ENCODE measurements at regions not wholly inside any gene's neighbourhood (a gene's known extent, or its start where the extent isn't known, plus 50 kb on each side); places are given as distances from the start of the nearest gene placed in this dataset.
A peak's percentile ranks its signal among the peaks of the same experiment; 100 is the strongest.

DNA sequence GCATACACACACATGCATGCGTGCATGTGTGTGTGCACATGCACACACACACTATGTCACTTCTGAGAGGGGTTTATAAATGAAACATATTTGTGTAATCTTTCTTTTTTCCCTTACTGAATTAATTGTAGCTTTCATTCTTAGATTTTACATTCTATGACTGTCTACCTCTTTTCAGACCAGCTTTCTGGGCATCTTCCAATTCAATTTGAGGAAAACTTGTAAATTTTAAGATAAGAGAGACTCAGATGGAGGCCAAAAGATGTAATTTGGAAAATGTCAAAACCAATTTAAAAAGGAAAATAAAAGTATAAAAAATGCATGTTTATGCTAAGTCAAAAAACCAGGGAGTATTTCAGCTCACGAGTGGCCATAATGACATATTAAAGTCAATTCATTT is 594.5 kb downstream of the OLFM4 start:
- DNase-seq (ENCODE audit: low read depth in 3 of 3, low spot score in 2 of 3): no peak

DNA sequence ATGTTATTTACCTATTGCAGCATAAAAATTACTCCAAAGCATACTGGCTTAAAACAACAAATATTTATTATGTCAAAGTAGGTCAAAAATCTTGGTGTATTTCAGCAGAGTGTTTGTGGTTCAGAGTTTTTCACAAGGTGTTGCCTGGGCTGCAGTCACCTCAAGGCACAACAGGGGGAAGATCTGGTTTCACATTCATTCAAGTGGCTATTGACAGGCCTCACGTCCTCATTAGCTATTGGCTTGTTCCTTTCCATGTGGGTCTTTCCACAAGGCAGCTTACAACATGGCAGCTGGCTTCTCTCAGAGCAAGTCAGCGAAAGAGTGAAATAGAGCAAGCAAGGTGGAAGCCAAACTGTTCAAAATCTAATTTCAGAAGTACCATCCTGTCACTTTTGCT is 602.9 kb downstream of the OLFM4 start:
- DNase-seq (ENCODE audit: low read depth in 3 of 3, low spot score in 2 of 3): no peak

DNA sequence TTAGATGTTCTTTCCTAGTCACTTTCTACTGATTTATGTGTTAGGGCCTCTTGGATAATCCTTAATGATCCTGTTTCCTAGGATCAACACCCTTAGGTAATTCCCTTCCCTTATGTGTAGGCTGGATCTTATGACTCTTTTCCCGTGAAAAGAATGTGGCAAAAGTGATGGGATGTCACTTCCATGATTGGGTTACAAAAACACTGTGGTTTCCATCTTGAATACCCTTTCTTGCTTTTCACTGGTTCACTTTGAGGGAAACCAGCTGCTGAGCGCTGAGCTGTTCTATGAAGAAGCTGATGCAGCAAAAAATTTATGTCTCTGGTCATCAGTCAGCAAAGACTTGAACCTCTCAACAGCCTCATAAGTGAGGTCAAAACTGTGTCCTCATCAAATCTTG is 609.4 kb downstream of the OLFM4 start:
- peak; percentile 16 to 29 (median 26) for DNase-seq (ENCODE audit: low read depth in 3 of 3, low spot score in 2 of 3)

DNA sequence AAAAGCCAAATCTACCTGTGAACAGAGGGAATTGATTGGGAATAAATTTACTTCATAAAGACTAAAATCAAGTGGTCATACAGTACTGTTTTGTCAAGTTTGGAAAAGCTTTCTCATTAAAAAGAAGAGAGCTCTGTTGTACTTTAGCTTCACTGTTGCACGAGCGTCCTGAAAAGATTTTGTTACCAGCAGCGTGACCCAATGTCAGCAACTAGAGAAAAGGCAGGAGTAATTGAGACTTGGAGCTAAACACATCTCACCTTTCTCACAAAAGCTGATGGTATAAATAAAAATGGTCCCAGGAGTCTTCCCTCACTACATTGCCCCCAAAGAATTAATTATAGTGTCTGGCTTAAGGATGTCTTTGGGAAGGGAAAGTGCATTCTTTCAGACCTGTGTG is 613.7 kb downstream of the OLFM4 start:
- peak in 1 of 3 donors; percentile 12 for DNase-seq (ENCODE audit: low read depth in 3 of 3, low spot score in 2 of 3)

DNA sequence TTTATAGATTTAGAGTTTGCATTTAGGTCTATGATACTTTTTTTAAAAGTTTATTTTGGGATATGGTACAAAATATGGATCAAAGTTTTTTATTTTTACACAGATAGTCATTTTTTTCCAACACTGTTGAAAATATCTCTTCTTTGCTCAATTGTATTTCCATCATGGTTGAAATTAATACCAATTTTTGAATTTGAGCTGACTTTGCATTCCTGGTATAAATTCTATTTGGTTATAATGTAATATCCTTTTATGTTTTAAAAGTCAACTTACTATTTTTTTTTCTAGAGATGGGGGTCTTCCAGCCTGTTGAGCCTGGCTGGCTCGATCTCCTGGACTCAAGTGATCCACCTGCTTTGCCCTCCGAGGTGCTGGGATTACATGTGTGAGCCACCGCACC is 620.1 kb downstream of the OLFM4 start:
- DNase-seq (ENCODE audit: low read depth in 3 of 3, low spot score in 2 of 3): no peak

DNA sequence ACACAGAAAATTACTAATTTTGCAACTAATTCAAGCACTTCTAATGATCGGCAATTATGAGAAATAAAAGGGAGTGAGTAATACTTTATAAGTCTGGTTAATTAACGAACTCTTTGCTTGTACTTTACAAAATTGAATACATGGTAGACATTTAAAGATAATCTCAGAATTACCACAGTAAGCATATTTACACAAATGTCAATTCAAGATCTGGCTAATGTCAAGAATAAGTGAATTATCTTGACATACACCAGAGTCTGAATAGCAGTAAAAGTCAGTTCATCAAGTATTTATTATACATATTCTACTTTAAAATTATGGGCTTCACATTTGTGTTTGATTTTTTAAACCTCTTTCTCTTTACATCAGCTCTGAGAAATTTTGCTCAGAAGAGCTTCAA is 643.4 kb downstream of the OLFM4 start:
- no peak for DNase-seq (ENCODE audit: low read depth in 3 of 3, low spot score in 2 of 3)

DNA sequence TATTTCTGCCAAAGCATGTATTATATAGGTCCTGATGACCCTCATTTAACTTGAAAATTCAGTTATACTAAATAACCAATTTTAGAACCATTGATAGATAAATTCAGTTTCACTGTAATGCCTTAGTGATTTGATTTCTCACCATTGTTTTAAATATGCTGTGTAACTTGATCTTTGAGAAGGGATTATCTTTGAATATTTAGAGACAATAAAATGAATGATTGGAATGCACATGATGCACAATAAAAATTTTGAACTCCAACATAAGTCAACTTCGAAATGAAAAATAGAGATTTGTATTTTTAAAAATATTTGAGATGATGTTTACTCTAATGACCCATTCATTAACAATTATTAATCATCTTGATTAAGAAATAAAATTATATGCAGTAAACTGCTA is 654.5 kb downstream of the OLFM4 start:
- no peak for DNase-seq (ENCODE audit: low read depth in 3 of 3, low spot score in 2 of 3)

DNA sequence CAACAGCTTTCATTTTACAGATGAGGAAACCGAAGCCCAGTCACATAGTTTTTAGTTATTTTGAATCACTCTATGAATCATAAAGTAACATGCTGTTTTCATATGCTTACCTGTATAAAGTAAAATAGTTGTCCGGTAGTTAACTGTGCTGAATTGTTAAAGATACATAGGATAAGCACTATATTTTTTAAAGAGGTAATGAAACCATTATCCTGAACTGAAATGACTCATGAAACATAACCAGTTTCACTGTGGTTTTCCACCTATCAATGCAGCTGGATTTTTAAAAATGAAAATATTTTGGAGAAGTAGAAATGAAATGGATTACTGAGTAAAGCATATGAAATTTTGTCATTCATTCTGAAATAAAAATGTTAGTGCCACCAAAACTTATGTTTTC is 655.0 kb downstream of the OLFM4 start:
- no peak for DNase-seq (ENCODE audit: low read depth in 3 of 3, low spot score in 2 of 3)

DNA sequence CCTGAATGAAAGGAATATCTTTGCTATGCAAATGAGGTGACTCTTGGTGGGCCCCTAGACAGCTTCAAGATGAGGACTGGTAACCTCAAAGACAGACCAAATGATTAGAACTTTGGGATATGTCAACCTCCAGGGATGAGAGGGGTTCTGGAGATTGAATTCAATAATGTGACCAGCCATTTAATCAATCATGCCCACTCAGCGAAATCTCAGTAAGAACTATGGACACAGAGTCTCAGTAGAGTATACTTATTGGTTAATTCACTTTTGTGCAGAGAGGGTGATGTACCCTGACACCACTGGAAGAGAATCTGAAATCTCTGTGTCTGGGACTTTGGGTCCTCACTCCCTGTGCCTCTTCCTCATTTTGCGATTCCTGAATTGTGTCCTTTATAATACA is 662.8 kb downstream of the OLFM4 start:
- no peak for DNase-seq (ENCODE audit: low read depth in 3 of 3, low spot score in 2 of 3)

DNA sequence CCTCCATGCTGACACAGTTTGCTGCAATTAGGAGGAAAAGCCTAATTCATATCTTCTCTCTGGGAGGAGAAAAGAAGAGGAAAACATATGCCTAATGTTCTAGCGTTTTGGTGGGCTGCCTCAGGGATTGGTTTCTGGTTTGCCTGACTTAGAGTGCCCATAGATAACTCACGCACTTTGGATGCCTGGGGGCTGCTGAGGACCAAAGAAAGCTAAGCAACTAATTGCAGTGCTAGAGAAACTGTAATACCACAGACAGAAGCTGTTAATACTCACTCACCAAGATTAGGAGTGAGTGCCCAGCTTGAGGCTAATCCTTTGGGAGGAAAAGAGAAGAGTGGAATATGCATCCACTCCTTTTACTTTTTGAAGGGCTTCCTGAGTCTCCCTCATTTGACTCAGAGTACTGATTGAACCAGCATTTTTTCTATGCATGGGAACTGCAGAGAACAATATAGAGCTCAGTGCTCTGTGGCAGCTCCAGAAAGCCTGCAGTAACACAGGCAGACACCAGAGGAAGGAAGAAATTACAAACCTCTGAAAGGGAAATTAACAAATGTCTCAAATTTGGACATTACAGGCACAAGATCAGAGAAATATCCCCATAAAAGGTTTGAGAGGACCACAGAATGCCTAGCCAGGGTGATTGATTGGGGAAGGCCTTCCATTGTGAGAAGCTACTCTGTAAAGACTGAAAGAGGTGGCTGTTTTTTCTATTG is 666.4 kb downstream of the OLFM4 start:
- DNase-seq (ENCODE audit: low read depth in 3 of 3, low spot score in 2 of 3): no peak

DNA sequence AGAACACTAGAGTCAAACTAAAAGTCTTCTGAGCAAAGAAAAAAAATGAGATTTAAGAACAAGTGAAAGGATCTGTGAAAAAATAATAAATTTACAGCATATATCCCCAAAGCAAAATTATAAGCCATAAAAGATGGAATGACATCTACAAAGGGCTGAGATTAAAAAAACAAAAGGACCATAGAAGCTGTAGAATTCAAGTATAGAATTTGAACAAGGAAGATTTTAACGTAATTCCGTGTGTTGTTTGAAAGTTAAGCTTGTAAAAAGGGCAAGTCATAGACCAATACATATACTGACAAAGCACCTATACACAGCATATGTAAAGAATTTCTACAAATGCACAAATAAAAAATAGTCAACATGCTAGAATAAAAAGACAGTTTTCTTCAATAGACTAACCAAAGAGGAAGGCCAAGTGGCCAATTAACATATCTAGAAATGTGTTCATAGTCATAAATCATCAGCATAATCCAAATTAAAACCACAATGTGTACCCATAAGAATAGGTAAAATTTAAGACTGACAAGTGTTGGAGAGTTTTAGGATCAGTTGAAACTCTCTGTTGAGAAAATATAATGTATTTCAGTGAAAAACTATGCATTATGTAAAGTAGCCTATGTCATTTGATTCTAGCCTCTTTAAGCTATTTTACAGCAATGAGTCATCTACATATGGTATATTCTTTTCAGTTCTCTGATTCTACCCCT is 674.9 kb downstream of the OLFM4 start:
- no peak for DNase-seq (ENCODE audit: low read depth in 3 of 3, low spot score in 2 of 3)

DNA sequence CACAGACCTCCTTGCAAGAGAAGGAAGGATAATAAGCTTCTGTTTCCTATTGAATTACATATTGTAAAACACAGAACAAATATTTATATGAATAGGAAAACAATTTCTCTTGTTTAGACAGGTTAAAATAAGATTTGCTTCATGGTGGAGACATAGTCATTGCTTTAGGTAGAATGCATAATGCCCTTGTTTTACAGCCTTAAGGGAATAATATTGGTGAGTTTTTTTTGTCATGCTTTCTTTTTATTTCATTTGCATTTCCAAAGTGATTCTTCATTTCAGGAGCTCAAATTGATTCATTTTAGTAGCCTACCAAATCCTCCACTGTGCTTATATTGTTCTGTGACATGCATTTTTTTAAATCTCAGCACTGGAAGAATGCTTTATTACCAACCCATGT is 690.7 kb downstream of the OLFM4 start:
- no peak for DNase-seq (ENCODE audit: low read depth in 3 of 3, low spot score in 2 of 3)

DNA sequence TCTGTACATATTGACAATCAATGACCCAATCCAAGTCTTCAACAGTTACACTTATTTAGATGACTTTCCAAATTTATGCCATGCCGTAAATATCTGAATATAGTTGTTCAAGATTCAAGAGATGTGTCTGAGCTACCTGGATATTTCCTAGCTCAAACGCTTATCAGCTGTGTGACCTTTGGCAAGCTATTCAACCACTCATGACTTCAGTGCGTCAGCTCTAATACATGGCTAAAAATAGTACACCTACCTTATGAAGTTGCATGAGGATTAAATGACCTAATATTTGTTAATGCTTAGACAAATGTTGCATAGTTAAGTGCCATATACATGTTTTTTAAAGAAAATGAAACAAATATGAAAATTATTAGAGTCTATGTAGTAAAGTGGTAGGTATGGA is 704.1 kb downstream of the OLFM4 start:
- DNase-seq (ENCODE audit: low read depth in 3 of 3, low spot score in 2 of 3): no peak

DNA sequence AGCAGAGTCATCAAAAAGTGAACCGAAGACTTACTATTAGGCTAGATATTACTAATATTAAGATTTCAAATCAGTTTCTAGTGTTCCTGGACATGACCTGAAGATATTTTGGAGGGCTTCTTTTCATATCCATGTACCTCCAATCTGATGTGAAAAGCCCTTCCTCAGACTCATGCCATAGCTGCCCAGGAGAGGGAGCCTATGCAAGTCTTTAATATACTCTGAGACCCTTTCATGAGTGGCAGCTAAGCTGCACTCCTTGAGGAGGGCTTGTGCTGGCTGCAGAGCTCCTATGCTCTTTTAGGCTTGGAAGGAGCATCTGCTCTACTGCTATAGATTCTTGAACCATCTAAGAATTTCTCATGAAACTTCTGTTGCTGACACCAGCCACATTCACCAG is 715.3 kb downstream of the OLFM4 start:
- DNase-seq (ENCODE audit: low read depth in 3 of 3, low spot score in 2 of 3): no peak

DNA sequence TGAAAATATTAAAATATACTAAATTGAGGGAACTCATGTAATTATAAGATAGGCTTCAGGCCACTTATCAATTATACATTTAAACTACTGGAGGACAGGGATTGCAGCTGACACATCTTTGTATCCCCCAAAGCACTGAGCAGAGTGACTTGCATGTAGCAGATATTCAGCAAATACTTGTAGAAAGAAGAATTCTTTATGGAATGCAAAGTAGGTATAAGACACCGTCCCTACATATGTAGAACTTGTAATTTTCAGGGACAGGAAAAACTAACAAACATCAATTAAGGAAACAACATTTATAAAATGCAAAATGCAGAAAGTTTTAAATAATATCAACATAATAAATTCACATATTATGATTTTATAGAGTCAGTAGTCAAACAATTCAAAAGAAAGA is 719.2 kb downstream of the OLFM4 start:
- DNase-seq (ENCODE audit: low read depth in 3 of 3, low spot score in 2 of 3): no peak

DNA sequence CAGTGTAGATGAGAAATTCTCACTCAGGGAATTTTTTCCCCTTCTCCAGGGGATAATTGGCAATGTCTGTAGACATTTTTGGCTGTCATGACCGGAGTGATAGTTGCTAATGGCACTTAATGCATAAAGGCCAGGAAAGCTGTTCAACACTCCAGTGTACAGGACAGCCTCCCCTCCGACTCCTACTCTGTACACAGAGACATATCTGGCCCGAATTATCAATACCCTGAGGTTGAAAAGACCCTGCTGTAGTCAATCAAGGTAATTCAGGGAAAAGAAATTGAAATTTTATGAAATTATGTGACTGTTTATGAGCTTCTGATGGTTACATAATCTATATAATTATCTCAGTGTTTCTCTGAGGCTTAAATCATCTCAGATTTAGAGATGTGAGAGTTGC is 720.7 kb downstream of the OLFM4 start:
- DNase-seq (ENCODE audit: low read depth in 3 of 3, low spot score in 2 of 3): no peak

DNA sequence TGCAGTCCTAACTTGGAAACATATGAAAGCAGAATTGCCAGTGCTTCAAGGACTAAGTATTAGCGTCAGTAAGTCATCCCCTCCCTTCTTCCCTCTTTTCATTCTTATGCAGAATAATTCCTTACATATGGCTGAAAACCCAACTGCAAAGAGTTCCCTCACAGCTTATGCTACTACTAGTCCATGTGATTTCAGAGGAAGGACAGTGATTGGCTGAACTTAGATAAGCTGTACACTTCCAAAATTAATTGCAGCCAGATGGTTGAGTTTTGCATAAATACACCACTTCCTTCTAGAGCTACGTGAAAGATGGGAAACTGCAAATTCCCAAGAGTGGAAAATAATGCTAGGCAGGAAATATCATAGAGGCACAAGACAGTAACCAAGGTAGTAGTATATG is 730.4 kb downstream of the OLFM4 start:
- DNase-seq (ENCODE audit: low read depth in 3 of 3, low spot score in 2 of 3): no peak

DNA sequence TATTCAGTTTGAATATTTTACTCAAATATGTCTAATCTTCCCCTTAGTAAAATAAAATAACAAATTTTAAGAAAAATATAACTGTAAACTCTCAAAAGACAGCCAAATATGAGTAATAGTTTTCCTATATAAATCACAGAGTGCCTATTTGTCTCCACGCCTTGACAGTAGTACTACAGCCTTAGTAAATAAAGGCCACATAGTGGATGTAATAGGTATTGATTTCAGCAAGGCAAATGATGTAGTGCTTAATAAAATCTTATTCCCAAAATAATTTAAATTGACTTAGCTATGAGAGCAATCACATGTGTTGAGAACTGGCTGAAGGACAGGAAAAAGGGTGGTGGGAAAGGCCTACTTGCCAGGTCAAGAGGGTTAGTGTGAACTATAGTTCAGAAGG is 747.2 kb downstream of the OLFM4 start:
- DNase-seq (ENCODE audit: low read depth in 3 of 3, low spot score in 2 of 3): no peak

DNA sequence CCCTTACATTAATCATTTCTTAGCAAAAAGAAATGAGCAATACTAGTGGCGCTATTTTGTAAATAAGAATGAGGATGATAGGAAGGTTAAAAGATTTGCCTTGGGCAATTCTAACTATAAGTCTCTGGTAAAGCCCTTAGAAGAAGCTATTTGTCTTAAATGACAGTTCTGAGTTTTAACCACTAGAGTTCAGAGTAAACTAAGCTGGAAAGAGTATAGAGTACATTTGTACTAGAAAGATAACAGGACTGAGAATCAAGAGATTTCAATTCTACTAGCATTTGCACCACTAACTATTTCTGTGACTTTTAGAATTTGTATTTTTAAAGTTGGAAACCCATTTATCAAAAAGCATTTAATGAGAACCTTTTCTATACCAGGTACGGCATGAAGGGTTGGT is 750.3 kb downstream of the OLFM4 start:
- no peak for DNase-seq (ENCODE audit: low read depth in 3 of 3, low spot score in 2 of 3)

DNA sequence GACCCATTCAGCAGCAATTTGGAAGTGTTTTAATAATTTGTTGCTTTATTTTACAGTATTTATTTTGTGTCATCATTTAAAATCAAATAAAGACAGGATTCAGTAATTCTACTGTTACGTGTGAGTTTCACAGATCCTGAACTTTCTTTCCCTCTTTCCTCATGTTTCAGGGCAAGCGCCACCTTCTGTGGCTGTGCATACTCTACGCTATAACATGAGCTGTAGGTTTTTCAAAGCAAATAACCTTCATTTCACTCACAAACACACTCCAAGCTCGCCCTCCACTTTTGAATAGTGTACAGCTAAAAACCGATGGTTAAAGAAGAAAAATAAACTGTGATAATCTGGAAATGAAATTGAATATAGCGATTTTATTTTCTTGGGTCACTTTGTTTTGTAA is 753.3 kb downstream of the OLFM4 start:
- no peak for DNase-seq (ENCODE audit: low read depth in 3 of 3, low spot score in 2 of 3)

DNA sequence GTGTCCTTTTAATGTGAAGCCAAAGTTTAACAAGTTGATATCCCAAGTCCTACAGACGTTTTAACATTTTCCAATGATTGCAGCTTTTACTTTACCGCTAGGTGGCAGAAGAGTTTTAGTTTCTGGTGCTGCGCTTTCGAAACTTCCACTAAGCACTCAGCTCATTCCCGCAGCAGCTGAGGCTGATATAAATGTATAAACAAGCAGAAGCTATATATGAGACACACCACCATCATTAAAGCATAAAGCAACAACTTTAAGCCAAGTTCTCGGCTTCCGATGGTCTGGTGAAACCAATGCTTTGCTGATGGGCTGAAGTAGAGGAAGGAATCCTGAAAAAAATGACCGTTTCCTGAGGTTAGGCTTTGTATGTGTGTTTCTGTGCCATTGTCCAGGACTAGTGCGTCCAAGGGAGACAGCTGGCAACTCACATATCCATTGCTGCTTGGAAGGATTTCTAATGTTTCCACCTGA is 753.9 kb downstream of the OLFM4 start:
- peak; percentile 54 to 63 (median 57) for DNase-seq (ENCODE audit: low read depth in 3 of 3, low spot score in 2 of 3)

DNA sequence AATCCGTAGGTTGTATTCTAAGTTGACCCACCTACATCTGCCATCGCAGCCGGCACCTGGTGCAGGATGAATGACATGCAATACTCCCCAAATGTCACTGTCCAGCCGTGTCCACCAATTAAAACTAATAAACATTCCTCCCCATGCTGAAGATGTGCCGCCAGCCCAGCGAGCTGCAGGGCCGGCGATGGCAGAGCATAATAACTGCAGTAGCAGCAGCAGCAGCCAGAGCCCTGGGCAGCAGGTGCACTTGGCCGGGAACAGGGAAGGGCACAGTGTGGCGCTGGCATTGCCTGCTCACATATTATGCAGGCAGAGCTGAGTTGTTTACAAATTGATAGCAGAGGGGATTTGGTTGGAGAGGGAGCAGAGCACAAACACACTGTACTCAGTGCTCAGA is 754.9 kb downstream of the OLFM4 start:
- DNase-seq (ENCODE audit: low read depth in 3 of 3, low spot score in 2 of 3): no peak

DNA sequence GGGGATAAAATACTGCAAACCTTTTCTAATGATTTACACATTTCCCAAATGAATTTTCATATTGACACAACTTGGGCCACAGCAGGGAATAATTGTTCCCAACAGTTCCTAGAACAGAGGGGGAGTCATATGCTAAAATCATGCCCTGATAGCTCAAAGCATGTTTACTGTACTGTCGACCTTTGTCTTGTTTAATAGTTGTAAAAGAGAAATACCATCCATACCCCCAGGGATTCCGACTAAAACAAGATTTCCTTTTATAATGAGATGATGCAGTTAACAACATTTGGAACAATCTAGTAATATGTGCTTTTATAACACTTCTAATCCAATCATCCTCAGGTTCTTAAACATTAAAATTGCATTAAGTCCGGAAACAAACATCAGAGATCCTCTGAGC is 759.7 kb downstream of the OLFM4 start:
- DNase-seq (ENCODE audit: low read depth in 3 of 3, low spot score in 2 of 3): no peak
